HFFc6 (cell line): ENCODE measurements at regions not wholly inside any gene's neighbourhood (a gene's known extent, or its start where the extent isn't known, plus 50 kb on each side); places are given as distances from the start of the nearest gene placed in this dataset.

Source experiments
- DNase-seq: peaks from one replicate; pipeline ENCODE4 v3.0.0-alpha.2; 2018
- H3K27ac Mint-ChIP-seq: 2 replicates; pipeline ENCODE4 v1.8.0; 2020; ENCODE audit warnings: mild to moderate bottlenecking, mixed read lengths
- H3K27me3 Mint-ChIP-seq: 2 replicates; pipeline ENCODE4 v1.8.0; 2021; ENCODE audit warnings: mild to moderate bottlenecking, moderate library complexity, mixed read lengths; ENCODE audit not compliant: insufficient read depth
- H3K36me3 Mint-ChIP-seq: 2 replicates; pipeline ENCODE4 v1.8.0; 2021; ENCODE audit warnings: low read depth, mixed read lengths
- H3K4me1 Mint-ChIP-seq: 2 replicates; pipeline ENCODE4 v1.8.0; 2020; ENCODE audit warnings: low read depth, mixed read lengths
- H3K4me3 Mint-ChIP-seq: 2 replicates; pipeline ENCODE4 v1.8.0; 2020; ENCODE audit warnings: mild to moderate bottlenecking, moderate library complexity, mixed read lengths
- H3K9me3 Mint-ChIP-seq: 2 replicates; pipeline ENCODE4 v1.8.0; 2020; ENCODE audit warnings: mild to moderate bottlenecking, mixed read lengths
- CTCF ChIP-seq: fragments of 200-600 bp; sonication (generic); IDR thresholded peaks from 2 replicates; pipeline ENCODE4 v1.5.0; 2021; ENCODE audit warnings: antibody characterized with exemption, mild to moderate bottlenecking

GRCh38 chr13:84446972-84447639, 564.8 kb upstream of the SLITRK1 start:
- H3K4me3 Mint-ChIP-seq, result no peak overlapping the region; the same call in 1 of the 2 replicates
- peaks cover 56% of the 10 kb centered on the region for H3K36me3 Mint-ChIP-seq

GRCh38 chr13:84445776-84446175, 563.5 kb upstream of the SLITRK1 start:
- H3K27ac Mint-ChIP-seq, result peak overlapping the region; percentile 17
- no peaks in the 10 kb centered on the region for H3K27me3 Mint-ChIP-seq
- peaks cover 53% of the 10 kb centered on the region for H3K4me1 Mint-ChIP-seq
- H3K9me3 Mint-ChIP-seq, result peaks cover 23% of the 10 kb centered on the region
- no peak for TF ChIP-seq CTCF
- peak; percentile 81 for DNase-seq
- peaks cover 47% of the 10 kb centered on the region for H3K36me3 Mint-ChIP-seq
- 0 out of 2 replicates have a peak overlapping the region, but pooled peaks have one; percentile 12 for H3K4me3 Mint-ChIP-seq

More at GRCh38 chr13:84446972-84447639, 564.8 kb upstream of the SLITRK1 start:
- peak overlapping the region; percentile 62 for H3K27ac Mint-ChIP-seq
- DNase-seq, result peak; percentile 29
- H3K4me1 Mint-ChIP-seq, result peaks cover 49% of the 10 kb centered on the region
- no peaks in the 10 kb centered on the region for H3K27me3 Mint-ChIP-seq
- H3K9me3 Mint-ChIP-seq, result peaks cover 32% of the 10 kb centered on the region
- no peak for TF ChIP-seq CTCF

GRCh38 chr13:84443463-84443862, 561.2 kb upstream of the SLITRK1 start:
- H3K27me3 Mint-ChIP-seq, result no peaks in the 10 kb centered on the region
- peaks cover 23% of the 10 kb centered on the region for H3K9me3 Mint-ChIP-seq
- peaks cover 39% of the 10 kb centered on the region for H3K36me3 Mint-ChIP-seq
- no peak overlapping the region for H3K4me3 Mint-ChIP-seq
- peaks cover 73% of the 10 kb centered on the region for H3K4me1 Mint-ChIP-seq
- H3K27ac Mint-ChIP-seq, result no peak overlapping the region
- DNase-seq, result no peak
- no peak for TF ChIP-seq CTCF

- H3K27ac Mint-ChIP-seq, result peak overlapping the region; percentile 71
- no peaks in the 10 kb centered on the region for H3K27me3 Mint-ChIP-seq
- peaks cover 57% of the 10 kb centered on the region for H3K4me1 Mint-ChIP-seq
- H3K9me3 Mint-ChIP-seq, result peaks cover 15% of the 10 kb centered on the region
- peak overlapping the region; percentile 5; the same call in 1 of the 2 replicates for H3K4me3 Mint-ChIP-seq
- DNase-seq, result peak; percentile 66
- H3K36me3 Mint-ChIP-seq, result peaks cover 36% of the 10 kb centered on the region
- no peak for TF ChIP-seq CTCF
Measured at GRCh38 chr13:84439108-84439507, 556.8 kb upstream of the SLITRK1 start.

- no peaks in the 10 kb centered on the region for H3K27me3 Mint-ChIP-seq
- peaks cover 83% of the 10 kb centered on the region for H3K4me1 Mint-ChIP-seq
- DNase-seq, result peak; percentile 91
- H3K4me3 Mint-ChIP-seq, result no peak overlapping the region
- H3K36me3 Mint-ChIP-seq, result peaks cover 17% of the 10 kb centered on the region
- no peaks in the 10 kb centered on the region; the same call in 1 of the 2 replicates for H3K9me3 Mint-ChIP-seq
- TF ChIP-seq CTCF, result peak; percentile 51
- peak overlapping the region; percentile 79 for H3K27ac Mint-ChIP-seq
Measured at GRCh38 chr13:84433024-84433423, 550.8 kb upstream of the SLITRK1 start.
